ENCODE measurements at regions not wholly inside any gene's neighbourhood (a gene's known extent, or its start where the extent isn't known, plus 50 kb on each side); places are given as distances from the start of the nearest gene placed in this dataset.
"Not testable (repeated sequence)": the region's sequence is repeated elsewhere in the genome, so short reads cannot be mapped to it uniquely, and the experiment has no call there.

GRCh38 chr2:17202628-17203027 lies 315.6 kb downstream of the RAD51AP2 start:
- Mint-ChIP-seq H3K4me1 (ENCODE audit: low read depth) (peaks cover 11% of the 10 kb centered on the region), H3K9me3 (peaks cover 11% of the 10 kb centered on the region)
- H3K36me3 Mint-ChIP-seq (ENCODE audit: low read depth); H3K27ac Mint-ChIP-seq; intact Hi-C loops (cut with micrococcal nuclease); H3K27me3 Mint-ChIP-seq; H3K4me3 Mint-ChIP-seq: not testable (repeated sequence)

- no peaks in the 10 kb centered on the region for H3K27me3 Mint-ChIP-seq
- H3K4me3 Mint-ChIP-seq = no peak overlapping the region
- H3K9me3 Mint-ChIP-seq = peaks cover 11% of the 10 kb centered on the region
- intact Hi-C loops (cut with micrococcal nuclease) = no loop called here
- H3K27ac Mint-ChIP-seq = no peak overlapping the region
- H3K36me3 Mint-ChIP-seq (ENCODE audit: low read depth) = no peaks in the 10 kb centered on the region
- peaks cover 11% of the 10 kb centered on the region for H3K4me1 Mint-ChIP-seq (ENCODE audit: low read depth)
Observed at GRCh38 chr2:17199741-17200140, 318.5 kb downstream of the RAD51AP2 start.

GRCh38 chr2:17196380-17196779 lies 321.9 kb downstream of the RAD51AP2 start:
- Mint-ChIP-seq H3K27ac (no peak overlapping the region), H3K36me3 (ENCODE audit: low read depth) (no peaks in the 10 kb centered on the region), H3K27me3 (no peaks in the 10 kb centered on the region), H3K4me3 (no peak overlapping the region), H3K4me1 (ENCODE audit: low read depth) (no peaks in the 10 kb centered on the region), H3K9me3 (no peaks in the 10 kb centered on the region)
- intact Hi-C loops (cut with micrococcal nuclease) = no loop called here

GRCh38 chr2:17195016-17195415 lies 323.2 kb downstream of the RAD51AP2 start:
- no peaks in the 10 kb centered on the region for H3K4me1 Mint-ChIP-seq (ENCODE audit: low read depth)
- H3K9me3 Mint-ChIP-seq = peaks cover 6% of the 10 kb centered on the region
- H3K27me3 Mint-ChIP-seq = no peaks in the 10 kb centered on the region
- H3K4me3 Mint-ChIP-seq = no peak overlapping the region
- H3K36me3 Mint-ChIP-seq (ENCODE audit: low read depth) = no peaks in the 10 kb centered on the region
- H3K27ac Mint-ChIP-seq = no peak overlapping the region
- intact Hi-C loops (cut with micrococcal nuclease) = no loop called here

- peaks cover 10% of the 10 kb centered on the region for H3K9me3 Mint-ChIP-seq
- no peaks in the 10 kb centered on the region for H3K27me3 Mint-ChIP-seq
- H3K4me3 Mint-ChIP-seq = no peak overlapping the region
- H3K36me3 Mint-ChIP-seq (ENCODE audit: low read depth) = no peaks in the 10 kb centered on the region
- intact Hi-C loops (cut with micrococcal nuclease) = no loop called here
- no peaks in the 10 kb centered on the region for H3K4me1 Mint-ChIP-seq (ENCODE audit: low read depth)
- H3K27ac Mint-ChIP-seq = no peak overlapping the region
Observed at GRCh38 chr2:17194083-17194482, 324.2 kb downstream of the RAD51AP2 start.

- H3K4me1 Mint-ChIP-seq (ENCODE audit: low read depth); intact Hi-C loops (cut with micrococcal nuclease); H3K4me3 Mint-ChIP-seq; H3K27ac Mint-ChIP-seq; H3K27me3 Mint-ChIP-seq; H3K9me3 Mint-ChIP-seq; H3K36me3 Mint-ChIP-seq (ENCODE audit: low read depth): not testable (repeated sequence)
Observed at GRCh38 chr2:17193433-17193890, 324.8 kb downstream of the RAD51AP2 start.

- H3K27ac Mint-ChIP-seq = no peak overlapping the region
- H3K36me3 Mint-ChIP-seq (ENCODE audit: low read depth) = no peaks in the 10 kb centered on the region
- H3K4me1 Mint-ChIP-seq (ENCODE audit: low read depth) = no peaks in the 10 kb centered on the region
- peaks cover 10% of the 10 kb centered on the region for H3K9me3 Mint-ChIP-seq
- intact Hi-C loops (cut with micrococcal nuclease) = no loop called here
- no peak overlapping the region for H3K4me3 Mint-ChIP-seq
- no peaks in the 10 kb centered on the region for H3K27me3 Mint-ChIP-seq
Observed at GRCh38 chr2:17191223-17191622, 327.0 kb downstream of the RAD51AP2 start.

GRCh38 chr2:17190527-17190926 lies 327.7 kb downstream of the RAD51AP2 start:
- Mint-ChIP-seq H3K4me1 (ENCODE audit: low read depth) (no peaks in the 10 kb centered on the region), H3K27ac (no peak overlapping the region), H3K27me3 (no peaks in the 10 kb centered on the region), H3K36me3 (ENCODE audit: low read depth) (no peaks in the 10 kb centered on the region), H3K9me3 (peaks cover 10% of the 10 kb centered on the region), H3K4me3 (no peak overlapping the region)
- intact Hi-C loops (cut with micrococcal nuclease) = no loop called here

- no peak overlapping the region for H3K27ac Mint-ChIP-seq
- intact Hi-C loops (cut with micrococcal nuclease) = no loop called here
- H3K27me3 Mint-ChIP-seq = no peaks in the 10 kb centered on the region
- H3K36me3 Mint-ChIP-seq (ENCODE audit: low read depth) = no peaks in the 10 kb centered on the region
- no peaks in the 10 kb centered on the region for H3K4me1 Mint-ChIP-seq (ENCODE audit: low read depth)
- no peak overlapping the region for H3K4me3 Mint-ChIP-seq
- peaks cover 10% of the 10 kb centered on the region for H3K9me3 Mint-ChIP-seq
Observed at GRCh38 chr2:17188721-17189120, 329.5 kb downstream of the RAD51AP2 start.

GRCh38 chr2:17184512-17184911 lies 333.7 kb downstream of the RAD51AP2 start:
- no peaks in the 10 kb centered on the region for H3K4me1 Mint-ChIP-seq (ENCODE audit: low read depth)

GRCh38 chr2:17182399-17182798 lies 335.8 kb downstream of the RAD51AP2 start:
- no peaks in the 10 kb centered on the region for H3K27me3 Mint-ChIP-seq
- H3K4me3 Mint-ChIP-seq = no peak overlapping the region
- no peak overlapping the region for H3K27ac Mint-ChIP-seq
- no peaks in the 10 kb centered on the region for H3K4me1 Mint-ChIP-seq (ENCODE audit: low read depth)
- intact Hi-C loops (cut with micrococcal nuclease) = no loop called here
- no peaks in the 10 kb centered on the region for H3K9me3 Mint-ChIP-seq
- no peaks in the 10 kb centered on the region for H3K36me3 Mint-ChIP-seq (ENCODE audit: low read depth)

More at GRCh38 chr2:17184512-17184911, 333.7 kb downstream of the RAD51AP2 start:
- H3K27ac Mint-ChIP-seq = no peak overlapping the region
- H3K9me3 Mint-ChIP-seq = no peaks in the 10 kb centered on the region
- intact Hi-C loops (cut with micrococcal nuclease) = no loop called here
- no peaks in the 10 kb centered on the region for H3K36me3 Mint-ChIP-seq (ENCODE audit: low read depth)
- H3K4me3 Mint-ChIP-seq = no peak overlapping the region
- H3K27me3 Mint-ChIP-seq = no peaks in the 10 kb centered on the region

- H3K9me3 Mint-ChIP-seq = no peaks in the 10 kb centered on the region
- H3K36me3 Mint-ChIP-seq (ENCODE audit: low read depth) = no peaks in the 10 kb centered on the region
- no peak overlapping the region for H3K4me3 Mint-ChIP-seq
- intact Hi-C loops (cut with micrococcal nuclease) = no loop called here
- no peaks in the 10 kb centered on the region for H3K4me1 Mint-ChIP-seq (ENCODE audit: low read depth)
- no peaks in the 10 kb centered on the region for H3K27me3 Mint-ChIP-seq
- no peak overlapping the region for H3K27ac Mint-ChIP-seq
Observed at GRCh38 chr2:17181051-17181752, 337.0 kb downstream of the RAD51AP2 start.

- Mint-ChIP-seq H3K4me1 (ENCODE audit: low read depth) (no peaks in the 10 kb centered on the region), H3K4me3 (no peak overlapping the region), H3K9me3 (no peaks in the 10 kb centered on the region), H3K27me3 (no peaks in the 10 kb centered on the region), H3K27ac (no peak overlapping the region), H3K36me3 (ENCODE audit: low read depth) (no peaks in the 10 kb centered on the region)
- intact Hi-C loops (cut with micrococcal nuclease) = no loop called here
Observed at GRCh38 chr2:17179145-17179808, 339.0 kb downstream of the RAD51AP2 start.

GRCh38 chr2:17177088-17177487 lies 341.2 kb downstream of the RAD51AP2 start:
- no peaks in the 10 kb centered on the region for H3K27me3 Mint-ChIP-seq
- no peaks in the 10 kb centered on the region for H3K36me3 Mint-ChIP-seq (ENCODE audit: low read depth)
- intact Hi-C loops (cut with micrococcal nuclease) = no loop called here
- H3K4me1 Mint-ChIP-seq (ENCODE audit: low read depth) = no peaks in the 10 kb centered on the region
- no peak overlapping the region for H3K4me3 Mint-ChIP-seq
- no peaks in the 10 kb centered on the region for H3K9me3 Mint-ChIP-seq
- H3K27ac Mint-ChIP-seq = no peak overlapping the region

Measured in dendritic cell treated with granulocyte-macrophage colony-stimulating factor and Interleukin-4, amounts not matched to agents 40 ng/mL and 50 ng/mL, for 4 days (primary cell).